SKM-1 (cell line): ENCODE measurements at regions not wholly inside any gene's neighbourhood (a gene's known extent, or its start where the extent isn't known, plus 50 kb on each side); places are given as distances from the start of the nearest gene placed in this dataset.

ENCODE experiments used
- DNase-seq: peaks from one replicate; lab custom pipeline; 2025; ENCODE audit not compliant: unreplicated experiment; lab: John Stamatoyannopoulos, UW

DNA sequence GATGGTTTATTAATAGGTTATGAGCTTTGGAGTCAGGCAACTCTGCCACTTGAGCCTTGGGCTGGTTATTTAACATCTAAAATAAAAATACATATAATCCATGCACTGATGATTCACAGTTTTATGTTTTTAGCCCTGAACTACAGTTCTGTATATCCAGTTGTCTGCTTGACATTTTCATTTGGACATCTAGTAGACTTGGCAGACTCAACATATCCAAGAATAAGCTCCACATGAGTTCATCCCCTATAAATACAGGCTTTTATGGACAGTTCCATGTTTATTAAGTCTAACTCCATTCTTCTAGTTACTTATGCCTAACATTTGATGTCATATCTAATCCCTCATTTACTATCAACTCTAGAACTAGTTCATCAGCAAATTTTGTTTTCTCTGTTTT lies 174.2 kb downstream of the KIF2B start:
- DNase-seq: no peak

DNA sequence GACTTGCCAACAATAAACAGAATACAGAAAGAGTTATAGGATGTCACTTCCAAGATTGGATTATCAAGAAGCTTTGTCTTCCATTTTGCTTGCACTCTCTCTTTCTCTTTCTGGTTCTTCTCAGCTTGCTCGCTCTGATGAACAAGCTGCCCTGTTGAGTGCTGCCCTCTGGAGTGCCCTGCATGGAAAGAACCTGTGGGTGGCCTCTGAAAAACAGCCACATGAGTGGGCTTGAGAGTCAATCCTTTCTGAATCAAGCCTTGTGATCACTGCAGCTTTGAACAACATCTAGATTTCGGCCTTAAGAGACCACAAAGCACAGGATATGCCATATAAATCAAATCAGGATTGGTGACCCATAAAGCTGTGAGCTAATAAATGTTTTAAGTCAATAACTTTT lies 185.1 kb downstream of the KIF2B start:
- no peak for DNase-seq

DNA sequence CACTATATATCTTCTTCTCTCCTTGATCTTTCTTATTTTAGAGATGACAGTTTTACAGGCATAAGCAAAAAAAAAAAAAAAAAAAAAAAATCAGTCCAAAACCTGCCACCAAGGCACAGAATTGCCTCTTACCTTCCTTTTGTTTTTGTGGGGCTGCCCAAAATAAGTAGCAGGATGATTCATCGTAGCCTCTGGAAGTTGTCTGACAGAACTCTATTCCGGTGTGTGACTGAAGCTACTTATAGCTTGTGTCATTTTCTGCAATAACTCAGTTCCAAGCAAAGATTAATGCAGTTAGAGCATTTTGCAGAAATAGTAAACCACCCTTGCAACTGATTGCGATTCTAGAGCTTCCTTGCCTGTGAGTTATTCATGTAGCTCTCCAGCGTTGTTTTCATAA lies 186.8 kb downstream of the KIF2B start:
- DNase-seq: no peak

DNA sequence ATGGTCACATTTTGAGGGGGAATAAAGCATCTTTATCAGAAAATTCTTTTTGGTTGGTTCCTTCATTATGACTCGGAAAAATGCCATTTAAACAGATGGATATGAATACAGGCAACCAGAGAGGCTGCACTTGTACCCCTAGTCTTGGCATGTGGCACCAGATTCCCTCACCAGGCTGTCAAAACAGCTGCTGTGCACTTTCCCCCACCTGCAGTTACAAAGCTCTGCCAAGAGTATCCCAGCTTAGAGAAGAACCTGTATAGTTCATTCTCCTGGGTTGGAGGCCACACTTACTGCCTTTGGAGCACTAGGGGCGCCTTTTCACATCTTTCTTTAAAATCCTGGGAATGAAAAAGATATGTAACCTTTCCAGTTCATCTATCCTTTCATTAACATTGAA lies 190.3 kb downstream of the KIF2B start:
- no peak for DNase-seq

DNA sequence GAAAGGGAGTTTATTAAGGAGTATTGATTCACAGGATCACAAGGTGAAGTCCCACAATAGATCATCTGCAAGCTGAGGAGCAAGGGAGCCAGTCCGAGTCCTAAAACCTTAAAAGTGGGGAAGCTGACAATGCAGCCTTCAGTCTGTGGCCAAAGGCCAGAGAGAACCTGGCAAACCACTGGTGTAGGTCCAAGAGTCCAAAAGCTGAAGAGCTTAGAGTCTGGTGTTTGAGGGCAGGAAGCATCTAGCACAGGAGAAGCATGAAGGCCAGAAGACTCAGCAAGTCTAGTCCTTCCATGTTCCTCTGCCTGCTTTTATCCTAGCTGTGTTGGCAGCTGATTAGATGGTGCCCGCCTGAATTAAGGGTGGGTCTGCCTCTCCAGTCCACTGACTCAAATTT lies 193.0 kb downstream of the KIF2B start:
- no peak for DNase-seq

DNA sequence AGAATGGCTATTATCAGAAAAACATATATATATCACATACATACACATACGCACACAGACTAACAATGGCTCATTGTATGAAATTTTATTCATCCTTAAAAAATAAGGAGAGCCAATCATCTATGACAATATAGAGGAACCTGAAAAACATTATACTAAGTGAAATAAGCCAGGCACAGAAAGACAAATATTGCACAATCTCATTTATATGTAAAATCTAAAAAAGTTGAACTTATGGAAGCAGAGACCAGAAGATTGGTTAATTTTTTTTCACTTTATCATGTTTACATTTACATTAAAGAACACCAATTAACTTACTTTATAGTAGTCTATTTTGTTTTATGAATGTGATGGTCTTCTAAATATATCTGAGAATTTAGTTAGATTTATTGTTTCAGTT lies 198.7 kb downstream of the KIF2B start:
- DNase-seq: no peak

DNA sequence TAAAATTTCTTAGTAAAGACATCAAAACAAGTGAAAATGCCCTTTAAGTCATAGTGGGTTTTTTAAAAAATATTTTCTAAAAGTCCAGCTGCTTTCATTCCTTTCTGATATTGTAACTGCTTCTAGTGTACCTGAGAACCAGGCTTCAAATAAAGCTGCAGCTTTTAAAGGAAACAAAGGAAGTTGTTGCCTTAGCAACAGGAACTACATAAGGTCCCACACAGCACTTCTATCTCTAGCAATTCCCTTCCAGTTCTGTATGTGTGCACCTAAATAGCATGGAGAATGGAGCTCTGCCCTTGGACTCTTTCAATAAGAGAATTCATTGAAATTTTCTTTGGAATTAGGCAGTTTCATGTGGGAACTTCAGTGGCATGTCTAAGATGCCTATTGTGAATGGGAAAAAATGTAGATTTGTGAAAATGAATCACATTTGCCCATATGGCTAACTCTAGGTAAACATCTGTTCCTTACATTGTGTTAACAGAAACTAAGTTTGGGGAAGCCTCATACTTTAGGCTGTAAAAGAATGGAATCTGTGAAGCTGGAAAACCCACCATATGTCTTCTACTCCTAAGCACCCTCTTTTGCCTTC lies 206.4 kb downstream of the KIF2B start:
- DNase-seq: no peak

DNA sequence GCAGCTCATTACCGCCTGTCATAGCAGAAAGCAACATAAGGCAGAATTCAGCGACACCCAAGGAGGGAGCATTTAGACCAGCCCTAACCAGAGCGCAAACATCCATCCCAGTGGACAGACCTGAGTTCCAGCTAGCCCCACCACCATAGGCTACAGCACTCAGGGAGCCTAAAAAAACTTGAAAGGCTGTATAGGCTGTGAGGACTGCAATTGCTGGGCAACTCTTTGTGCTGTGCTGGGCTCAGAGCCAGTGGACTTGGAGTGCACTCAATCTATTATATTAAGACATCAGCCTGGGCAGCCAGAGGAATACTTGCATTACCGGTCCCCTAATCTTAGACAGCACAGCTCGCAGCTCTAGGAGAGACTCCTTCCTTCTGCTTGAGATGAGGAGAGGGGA lies 207.3 kb downstream of the KIF2B start:
- DNase-seq: no peak

DNA sequence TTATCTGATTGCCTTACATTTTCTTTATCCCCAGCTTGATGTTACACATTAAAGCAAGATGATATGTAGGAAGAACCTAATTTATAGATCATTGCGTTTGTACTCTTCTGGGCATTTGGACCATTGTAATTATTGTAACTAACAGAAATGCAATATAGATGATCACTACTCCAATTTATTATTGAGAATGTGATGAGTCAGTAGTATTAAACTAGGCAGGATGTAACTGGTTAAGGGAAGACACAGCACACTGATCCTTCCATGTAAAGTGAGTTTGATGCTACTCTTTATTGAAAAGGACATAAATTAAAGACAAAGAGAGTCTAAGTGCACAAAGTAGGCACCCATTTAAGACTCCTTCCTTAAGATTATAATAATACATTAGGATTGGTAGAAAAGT lies 223.8 kb downstream of the KIF2B start:
- DNase-seq: no peak

DNA sequence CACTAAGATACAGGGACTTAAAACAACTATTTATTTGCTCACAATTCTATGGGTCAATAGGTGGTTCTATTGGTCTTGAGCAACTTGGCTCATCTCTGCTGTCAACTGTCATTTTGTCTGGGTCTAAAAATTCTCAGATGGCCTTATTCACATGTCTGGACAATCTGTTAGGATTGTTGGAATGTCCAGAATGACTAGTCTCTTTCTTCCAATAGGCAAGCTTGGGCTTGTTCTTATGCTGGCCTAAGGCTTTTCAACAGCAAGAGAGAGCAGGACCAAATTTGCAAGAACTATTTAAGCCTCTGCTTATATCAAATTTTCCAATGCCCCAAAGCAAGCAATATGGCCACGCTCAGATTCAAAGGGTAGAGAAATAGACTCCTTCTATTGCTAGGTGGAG lies 240.9 kb downstream of the KIF2B start:
- no peak for DNase-seq

DNA sequence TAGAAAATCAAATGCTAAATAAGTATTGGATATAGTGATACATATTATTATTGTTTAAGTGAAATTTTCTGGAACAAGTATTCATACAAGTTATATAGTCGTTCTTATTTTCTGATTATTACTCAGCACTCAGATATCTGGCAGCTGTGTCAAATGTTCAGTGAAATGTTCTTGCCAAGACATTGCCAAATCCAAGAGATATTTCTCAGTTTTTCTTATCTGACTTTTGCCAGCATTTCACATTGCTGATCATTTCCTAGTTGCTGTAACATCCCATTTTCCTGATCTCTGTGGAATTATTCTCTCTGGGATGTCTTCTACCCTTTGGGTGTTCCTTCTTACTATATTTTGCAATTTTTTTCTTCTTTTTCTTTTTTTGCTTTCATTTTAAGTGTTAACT lies 262.3 kb downstream of the KIF2B start:
- DNase-seq: no peak

DNA sequence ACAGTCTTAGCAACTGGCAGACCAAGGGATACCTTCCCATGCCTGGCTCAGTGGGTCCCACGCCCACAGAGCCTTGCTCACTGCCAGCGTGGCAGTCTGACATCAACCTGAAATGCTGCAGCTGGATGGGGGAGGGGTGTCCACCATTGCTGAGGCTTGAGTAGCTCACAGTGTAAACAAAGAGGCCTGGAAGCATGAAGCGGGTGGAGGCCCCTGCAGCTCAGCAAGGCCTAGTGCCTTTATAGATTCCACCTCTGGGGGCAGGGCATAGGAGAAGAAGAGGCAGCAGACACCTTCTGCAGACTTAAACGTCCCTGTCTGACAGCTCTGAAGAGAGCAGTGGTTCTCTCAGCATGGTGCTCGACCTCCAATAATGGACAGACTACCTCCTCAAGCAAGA lies 263.2 kb downstream of the KIF2B start:
- DNase-seq: no peak

DNA sequence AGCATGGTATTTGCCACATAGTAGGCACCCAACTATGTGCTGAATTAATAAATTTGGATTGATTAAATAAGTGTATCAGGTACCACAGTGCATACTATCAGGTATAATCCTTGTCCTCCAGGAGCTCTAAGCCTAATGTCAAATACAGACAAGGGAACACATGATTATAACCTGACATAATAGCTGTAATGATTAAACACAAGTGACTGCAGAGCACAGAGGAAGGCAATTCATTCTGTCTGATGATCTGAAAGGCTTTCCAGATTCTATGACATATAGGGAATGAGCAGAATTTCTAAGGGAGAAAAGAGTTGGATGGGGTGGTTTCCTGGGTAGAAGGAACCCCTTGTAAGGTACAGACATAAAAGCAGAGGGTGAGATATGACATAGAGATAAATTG lies 273.5 kb downstream of the KIF2B start:
- DNase-seq: no peak

DNA sequence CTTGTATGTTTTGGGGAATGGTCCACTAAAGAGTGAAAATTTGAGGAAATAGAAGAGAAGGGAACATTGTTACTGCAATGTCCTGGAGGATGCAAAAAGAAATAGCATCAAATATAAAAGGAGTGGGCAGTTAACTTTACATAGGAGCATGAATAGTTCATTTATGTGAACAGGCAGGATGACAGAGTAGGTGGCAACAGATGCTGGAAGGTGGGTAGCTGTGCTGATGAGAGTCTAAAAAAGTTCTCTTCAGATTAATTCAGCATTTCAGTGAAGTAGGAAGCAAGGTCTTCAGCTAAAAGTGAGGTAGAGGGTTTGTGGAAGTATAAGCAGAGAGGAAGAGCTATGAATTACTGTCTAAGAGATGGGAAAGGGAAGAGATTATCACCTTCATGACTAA lies 276.5 kb downstream of the KIF2B start:
- no peak for DNase-seq

DNA sequence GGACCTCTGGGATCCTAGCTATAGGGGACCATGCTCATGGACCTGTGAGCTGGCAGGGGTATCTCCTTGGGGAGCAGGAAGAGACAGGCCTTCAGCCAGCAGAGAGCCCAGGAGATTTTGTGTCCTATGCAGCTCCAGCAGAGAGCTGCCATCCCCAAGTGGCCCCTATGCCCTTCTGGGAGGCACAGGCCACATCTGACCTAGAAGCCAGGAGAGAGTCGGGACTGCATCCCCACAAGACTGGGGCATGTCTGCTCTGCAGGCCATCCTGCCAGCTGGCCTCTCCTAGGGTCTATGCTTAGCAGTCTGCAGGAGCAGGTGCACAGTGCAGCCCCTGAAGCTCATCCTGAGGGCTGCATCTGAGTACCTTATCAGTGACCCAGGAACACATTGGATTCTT lies 279.5 kb downstream of the KIF2B start:
- DNase-seq: no peak

DNA sequence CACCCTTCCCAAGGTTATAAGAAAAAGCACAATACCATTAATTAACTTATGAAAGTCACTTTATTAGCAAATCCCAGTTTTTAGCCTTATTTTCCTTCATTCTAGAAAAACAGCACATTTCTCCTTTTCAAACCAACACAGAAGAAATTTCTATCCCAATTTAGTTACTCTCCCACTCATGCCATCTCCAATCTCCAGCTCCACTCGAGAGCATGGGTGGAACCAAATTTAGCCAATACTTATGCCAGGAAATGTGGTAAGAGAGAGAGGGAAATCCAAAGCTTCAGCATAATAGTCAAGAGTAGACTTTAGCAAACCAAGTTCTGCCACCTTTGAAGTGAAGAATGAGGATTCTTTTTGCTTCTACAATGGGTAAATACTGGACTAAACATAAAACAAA lies 288.8 kb downstream of the KIF2B start:
- no peak for DNase-seq

DNA sequence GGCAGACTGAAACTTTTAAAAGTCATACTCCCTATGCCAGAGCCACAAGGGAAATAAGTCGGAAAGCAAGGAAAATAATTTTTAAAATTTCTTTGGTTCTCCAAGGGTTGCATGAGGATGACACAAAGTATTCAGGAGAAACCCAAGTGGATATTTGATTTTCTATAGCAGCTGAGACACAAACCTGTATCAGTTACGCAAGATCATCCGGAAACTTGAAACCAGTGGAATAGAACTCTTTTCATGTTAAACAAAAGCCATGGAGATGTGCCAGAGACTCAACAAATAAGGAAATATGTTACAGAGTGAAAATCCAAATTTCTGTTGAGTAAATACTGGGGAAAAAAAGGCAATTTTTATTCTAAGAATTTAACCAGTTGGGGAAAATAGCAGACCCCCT lies 294.7 kb downstream of the KIF2B start:
- DNase-seq: no peak

DNA sequence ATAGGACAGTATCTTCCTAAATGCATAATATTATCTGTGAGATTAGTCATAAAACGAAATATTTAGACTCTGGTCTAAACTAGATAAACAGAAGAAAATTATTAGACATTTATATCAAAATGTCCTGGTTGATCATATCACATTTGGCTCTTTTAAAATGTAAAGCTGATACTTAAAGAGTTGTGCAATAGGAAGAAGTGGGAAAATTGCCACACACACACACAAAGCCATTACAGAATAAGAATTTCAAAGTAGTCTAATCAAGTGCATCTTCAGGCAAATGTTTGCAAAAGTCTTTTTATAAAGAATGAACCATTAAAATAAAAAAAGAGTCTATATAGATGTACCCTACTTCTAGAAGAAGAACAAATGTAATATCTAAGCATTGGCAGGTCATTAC lies 301.7 kb downstream of the KIF2B start:
- no peak for DNase-seq

DNA sequence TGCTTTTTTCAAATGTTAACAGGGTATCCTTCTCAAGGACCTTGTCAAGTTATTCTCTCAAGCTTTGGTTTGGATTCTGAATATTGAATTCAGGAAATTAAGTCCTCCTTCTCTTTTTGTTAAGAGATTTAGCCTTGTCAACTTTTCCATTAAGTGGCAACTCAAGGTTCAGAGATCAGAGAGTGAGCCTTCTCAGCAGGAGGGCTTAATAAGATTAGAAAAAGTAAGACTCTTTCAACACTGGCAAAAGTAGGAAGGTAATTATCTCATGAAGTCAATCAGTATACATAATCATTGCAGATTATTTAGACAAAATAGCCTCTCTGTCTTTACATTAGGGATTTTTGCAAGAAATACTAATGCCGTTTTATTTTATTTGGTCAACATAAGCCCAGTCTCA lies 330.7 kb downstream of the KIF2B start:
- DNase-seq: no peak

DNA sequence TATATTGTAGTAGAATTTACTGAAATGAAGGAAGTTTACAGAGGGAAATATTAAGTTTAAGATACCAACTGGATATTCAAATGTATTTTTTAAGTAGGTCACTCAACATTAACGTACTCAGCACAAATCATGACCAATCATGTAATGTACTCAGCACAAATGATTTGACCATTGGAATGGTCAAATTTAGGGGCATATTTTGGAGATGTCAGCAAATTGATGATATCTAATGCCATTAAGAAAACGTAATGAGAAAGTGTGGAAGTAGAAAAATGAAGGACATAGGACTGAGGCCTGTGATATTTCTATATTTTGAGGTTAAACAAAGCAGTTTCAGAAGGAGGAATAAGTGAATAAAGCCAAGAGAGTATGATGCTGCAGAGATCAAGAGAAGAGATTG lies 334.8 kb downstream of the KIF2B start:
- no peak for DNase-seq

DNA sequence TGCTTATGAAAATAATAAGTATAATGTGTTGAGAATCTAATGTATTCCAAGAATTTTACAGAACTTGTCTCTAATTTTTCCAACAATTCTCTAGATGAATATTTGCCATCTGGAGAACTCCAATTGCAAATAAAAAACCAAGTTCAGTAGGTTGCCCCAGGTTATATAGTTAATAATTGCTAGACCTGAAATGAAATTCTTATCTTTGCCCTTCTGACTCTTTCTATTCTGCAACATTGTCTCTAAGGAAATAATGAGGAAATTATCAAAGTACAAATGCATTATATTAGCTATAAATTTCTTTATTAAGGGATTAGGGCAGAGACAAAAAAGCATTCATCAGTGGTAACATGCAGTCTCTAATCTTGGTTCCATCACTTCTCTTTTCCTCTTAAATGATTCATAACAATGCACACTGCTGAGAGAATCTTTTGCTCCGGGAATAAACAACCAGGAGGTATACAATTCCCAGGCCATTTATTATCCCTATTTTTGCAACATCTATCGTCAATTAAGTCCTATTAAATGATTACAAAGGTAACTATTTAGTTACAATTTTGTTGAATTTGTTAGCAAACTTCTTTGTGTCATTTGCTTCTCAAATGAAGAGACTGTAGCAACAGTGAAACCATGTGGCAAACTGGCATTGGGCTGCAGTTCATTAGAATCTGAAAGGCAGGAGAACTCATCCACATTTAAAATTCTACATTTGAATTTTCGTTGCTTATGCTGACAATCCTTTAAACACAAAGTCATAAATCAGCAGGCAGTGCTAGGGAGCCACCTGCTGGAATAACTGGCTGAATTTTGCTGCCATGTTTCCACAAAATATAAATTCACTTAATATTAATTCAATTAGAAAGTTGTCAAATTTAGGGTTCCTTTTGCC lies 349.6 kb downstream of the KIF2B start:
- no peak for DNase-seq

DNA sequence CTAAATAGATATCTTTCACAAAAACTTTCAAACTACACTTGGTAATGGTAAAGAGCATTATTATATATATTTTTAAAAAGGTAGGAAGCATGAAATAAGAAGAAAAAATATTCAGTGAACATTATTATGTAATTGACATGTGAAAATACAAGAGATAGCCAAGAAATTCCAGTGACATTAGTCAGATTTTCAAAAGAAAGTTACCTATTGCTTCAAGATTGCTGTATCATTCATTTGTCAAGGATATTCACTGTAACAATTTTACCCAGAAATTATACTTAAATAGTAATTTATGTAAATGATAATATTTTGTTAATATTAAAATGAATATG lies 350.2 kb downstream of the KIF2B start:
- no peak for DNase-seq
